Natural killer cell (primary cell): ENCODE measurements at regions not wholly inside any gene's neighbourhood (a gene's known extent, or its start where the extent isn't known, plus 50 kb on each side); places are given as distances from the start of the nearest gene placed in this dataset.

Experiments used
- ATAC-seq, 3 donors: fragments of 150-1000 bp in 2 of 3; fragments of 200-7000 bp in 1 of 3; cut with Tn5 transposase; 1 replicate in 1 of 3; 2 replicates in 2 of 3; pipeline ENCODE4 v1.10.0; 2021; ENCODE audit warnings: mild to moderate bottlenecking in 2 of 3, moderate library complexity in 2 of 3
- DNase-seq, 2 donors: peaks; one replicate each; pipeline versions ENCODE4 v3.0.0 to v3.0.0-alpha.2; 2013 to 2021; ENCODE audit warnings: mixed read lengths in 1 of 2
- H3K27ac ChIP-seq: one replicate; pipeline ENCODE4 v1.5.1; 2013; ENCODE audit warnings: mild to moderate bottlenecking, low read length
- H3K27me3 ChIP-seq: one replicate; pipeline ENCODE4 v1.6.1; 2013; ENCODE audit warnings: low read length; ENCODE audit not compliant: control insufficient read depth, insufficient read depth
- H3K36me3 ChIP-seq: one replicate; pipeline ENCODE4 v1.6.1; 2013; ENCODE audit warnings: low read length; ENCODE audit not compliant: control insufficient read depth, insufficient read depth
- H3K4me1 ChIP-seq: one replicate; pipeline ENCODE4 v1.6.1; 2013; ENCODE audit warnings: low read length; ENCODE audit not compliant: control insufficient read depth, insufficient read depth
- H3K4me3 ChIP-seq: one replicate; pipeline ENCODE4 v1.5.1; 2013; ENCODE audit warnings: low read length
- H3K9me3 ChIP-seq: one replicate; pipeline ENCODE4 v1.6.1; 2013; ENCODE audit warnings: low read length; ENCODE audit not compliant: control insufficient read depth, insufficient read depth
- H3K27ac Mint-ChIP-seq, 2 donors: one replicate each; pipeline ENCODE4 v1.8.0; 2022; ENCODE audit warnings: mild to moderate bottlenecking in 2 of 2, mixed read lengths in 2 of 2, moderate library complexity in 1 of 2
- H3K27me3 Mint-ChIP-seq, 2 donors: one replicate each; pipeline ENCODE4 v1.8.0; 2022; ENCODE audit warnings: low read depth in 2 of 2, mixed read lengths in 2 of 2
- H3K36me3 Mint-ChIP-seq: one replicate; pipeline ENCODE4 v1.8.0; 2022; ENCODE audit warnings: mixed read lengths
- H3K4me1 Mint-ChIP-seq, 2 donors: one replicate each; pipeline ENCODE4 v1.8.0; 2022; ENCODE audit warnings: mixed read lengths in 2 of 2
- H3K4me3 Mint-ChIP-seq: one replicate; pipeline ENCODE4 v1.8.0; 2022; ENCODE audit warnings: mild to moderate bottlenecking, moderate library complexity, mixed read lengths
- H3K9me3 Mint-ChIP-seq, 2 donors: one replicate each; pipeline ENCODE4 v1.8.0; 2022; ENCODE audit warnings: mixed read lengths in 2 of 2
- CTCF ChIP-seq: fragments of 200-600 bp; IDR thresholded peaks from one replicate; pipeline ENCODE4 v1.8.0; 2022; ENCODE audit warnings: antibody characterized with exemption
- whole genome bisulfite sequencing: methylation state at CpG from one replicate; pipeline ENCODE4 v1.1.7; 2013; ENCODE audit warnings: missing lambda C conversion rate; ENCODE audit not compliant: insufficient coverage; 5-methylcytosine and 5-hydroxymethylcytosine counted together
- intact Hi-C: fragments of 100-400 bp; cut with micrococcal nuclease; formaldehyde crosslinking; loops from one replicate; pipeline ENCODE4 v1.14.2; 2022

- H3K27me3 ChIP-seq: no peaks in the 10 kb centered on the region
- H3K9me3 ChIP-seq: peaks cover 3% of the 10 kb centered on the region
- Mint-ChIP-seq H3K27me3 (no peaks in the 10 kb centered on the region), H3K27ac (no peak overlapping the region), H3K4me3 (no peak overlapping the region), H3K9me3 (peaks cover 8 to 13% of the 10 kb centered on the region in 2 donors), H3K36me3 (no peaks in the 10 kb centered on the region), H3K4me1 (no peaks in the 10 kb centered on the region)
- WGBS: 96% methylated on average over 3 of the region's 3 CpGs
- intact Hi-C loops: no loop called here
- DNase-seq (no peak), ATAC-seq (no peak)
- TF ChIP-seq CTCF: no peak
- no peak overlapping the region for H3K27ac ChIP-seq
- H3K4me3 ChIP-seq: no peak overlapping the region
- H3K4me1 ChIP-seq: no peaks in the 10 kb centered on the region
- no peaks in the 10 kb centered on the region for H3K36me3 ChIP-seq
These were observed 244.3 kb upstream of the NOVA1 start for GRCh38 chr14:26841920-26842741.

DNA sequence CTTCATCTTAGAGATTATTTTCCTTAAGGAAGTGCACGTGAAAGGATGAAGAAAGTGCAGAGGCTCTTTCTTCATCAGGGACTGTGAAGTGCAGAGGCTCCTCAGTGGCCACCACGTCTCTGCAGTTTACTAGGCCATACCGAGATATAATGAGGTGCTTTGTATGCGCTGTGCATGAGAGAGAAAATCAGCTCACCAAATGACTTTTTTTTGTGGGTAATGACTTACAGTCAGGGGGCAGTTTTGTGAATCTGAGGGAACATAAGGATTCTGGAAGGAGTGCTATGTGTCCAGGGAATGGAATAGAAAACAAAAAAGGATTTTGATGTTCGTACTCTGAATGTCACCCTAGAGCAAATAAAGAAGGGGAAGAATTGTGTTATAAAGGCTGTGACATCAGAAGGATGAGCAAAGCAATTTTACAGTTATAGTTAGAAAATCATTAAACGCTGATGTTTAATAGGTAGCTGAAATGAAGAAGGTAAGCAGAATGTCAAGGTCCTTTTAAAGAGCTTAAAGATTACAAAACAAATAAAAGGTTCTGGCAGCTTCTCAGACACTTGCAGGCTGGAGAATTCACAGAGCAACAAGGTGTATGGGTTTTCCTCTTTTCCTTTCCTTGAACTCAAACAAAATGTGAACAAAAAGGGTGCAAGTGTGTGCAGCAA lies 247.5 kb upstream of the NOVA1 start:
- H3K4me3 Mint-ChIP-seq: no peak overlapping the region
- Histone ChIP-seq H3K27ac (no peak overlapping the region), H3K4me1 (no peaks in the 10 kb centered on the region), H3K9me3 (peaks cover 3% of the 10 kb centered on the region), H3K4me3 (no peak overlapping the region), H3K27me3 (no peaks in the 10 kb centered on the region), H3K36me3 (no peaks in the 10 kb centered on the region)
- ATAC-seq (no peak), DNase-seq (no peak)
- no peak overlapping the region for H3K27ac Mint-ChIP-seq
- no peaks in the 10 kb centered on the region for H3K4me1 Mint-ChIP-seq
- intact Hi-C loops: no loop called here
- H3K36me3 Mint-ChIP-seq: no peaks in the 10 kb centered on the region
- no peaks in the 10 kb centered on the region for H3K27me3 Mint-ChIP-seq
- peaks cover 14 to 15% of the 10 kb centered on the region in 2 donors for H3K9me3 Mint-ChIP-seq
- TF ChIP-seq CTCF: no peak
- 80% methylated on average over 6 of the region's 6 CpGs for WGBS

- ATAC-seq: no peak
- H3K27me3 ChIP-seq: no peaks in the 10 kb centered on the region
- intact Hi-C loops: no loop called here
- H3K27ac ChIP-seq: no peak overlapping the region
- Mint-ChIP-seq H3K27ac (no peak overlapping the region), H3K27me3 (no peaks in the 10 kb centered on the region), H3K4me3 (no peak overlapping the region), H3K9me3 (peaks cover 14 to 15% of the 10 kb centered on the region in 2 donors), H3K36me3 (no peaks in the 10 kb centered on the region), H3K4me1 (no peaks in the 10 kb centered on the region)
- no peaks in the 10 kb centered on the region for H3K4me1 ChIP-seq
- WGBS: 44% methylated on average over 2 of the region's 2 CpGs
- no peaks in the 10 kb centered on the region for H3K36me3 ChIP-seq
- no peak for TF ChIP-seq CTCF
- no peak overlapping the region for H3K4me3 ChIP-seq
- H3K9me3 ChIP-seq: peaks cover 3% of the 10 kb centered on the region
- no peak for DNase-seq
These were observed 248.6 kb upstream of the NOVA1 start for GRCh38 chr14:26846388-26846787.
